ENCODE measurements at regions not wholly inside any gene's neighbourhood (a gene's known extent, or its start where the extent isn't known, plus 50 kb on each side); places are given as distances from the start of the nearest gene placed in this dataset.

DNA sequence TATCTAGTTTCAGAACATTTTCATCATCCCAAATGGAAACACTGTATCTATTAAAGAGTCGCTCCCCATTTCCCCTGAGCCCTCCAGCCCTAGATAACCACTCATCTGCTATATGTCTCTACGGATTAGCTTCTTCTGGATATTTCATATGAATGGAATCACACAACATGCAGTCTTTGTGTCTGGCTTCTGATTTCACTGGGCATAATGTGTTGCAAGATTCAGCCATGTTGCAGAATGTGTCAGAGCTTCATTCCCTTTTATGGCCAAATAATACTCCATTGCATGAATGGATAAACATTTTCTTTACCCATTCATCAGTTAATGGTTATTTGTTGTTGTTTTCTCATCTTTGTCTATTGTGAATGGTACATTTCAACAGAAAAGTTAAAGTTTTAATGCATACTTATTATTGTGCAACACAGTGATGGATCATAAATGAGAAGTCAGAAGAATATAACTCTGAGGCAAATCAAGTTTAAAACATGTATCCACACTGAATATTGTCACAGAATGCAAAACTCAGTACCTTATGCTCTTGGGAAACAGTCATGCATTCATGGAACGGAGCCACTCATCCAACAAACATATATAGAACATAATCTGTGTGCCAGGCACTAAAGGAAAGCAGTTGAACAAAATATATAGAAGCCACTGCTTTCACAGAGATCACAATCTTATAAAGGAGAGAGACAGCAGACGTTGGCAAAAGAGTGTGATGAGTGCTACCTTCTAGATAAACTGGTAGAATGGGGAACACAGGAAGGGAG is 57.8 kb upstream of the MAGEA4 start:
- no peak for TF ChIP-seq ZFX (IDR thresholded peaks at IDR 0.05; ENCODE audit: borderline replicate concordance)
- TF ChIP-seq CTCF (IDR thresholded peaks at IDR 0.05), result no peak

GRCh38 chrX:151859481-151859880 is 53.2 kb upstream of the MAGEA4 start:
- TF ChIP-seq ZFX (IDR thresholded peaks at IDR 0.05; ENCODE audit: borderline replicate concordance), result no peak
- no peak for TF ChIP-seq CTCF (IDR thresholded peaks at IDR 0.05)
- no peak overlapping the region for H3K27ac ChIP-seq

More for the DNA sequence above, 57.8 kb upstream of the MAGEA4 start:
- no peak overlapping the region for H3K27ac ChIP-seq

- TF ChIP-seq CTCF (IDR thresholded peaks at IDR 0.05), result no peak
- no peak for TF ChIP-seq ZFX (IDR thresholded peaks at IDR 0.05; ENCODE audit: borderline replicate concordance)
- H3K27ac ChIP-seq, result no peak overlapping the region
Measured at GRCh38 chrX:151860827-151861226, 51.9 kb upstream of the MAGEA4 start.

Data from 22Rv1 (cell line).